ENCODE measurements at regions not wholly inside any gene's neighbourhood (a gene's known extent, or its start where the extent isn't known, plus 50 kb on each side); places are given as distances from the start of the nearest gene placed in this dataset.

DNA sequence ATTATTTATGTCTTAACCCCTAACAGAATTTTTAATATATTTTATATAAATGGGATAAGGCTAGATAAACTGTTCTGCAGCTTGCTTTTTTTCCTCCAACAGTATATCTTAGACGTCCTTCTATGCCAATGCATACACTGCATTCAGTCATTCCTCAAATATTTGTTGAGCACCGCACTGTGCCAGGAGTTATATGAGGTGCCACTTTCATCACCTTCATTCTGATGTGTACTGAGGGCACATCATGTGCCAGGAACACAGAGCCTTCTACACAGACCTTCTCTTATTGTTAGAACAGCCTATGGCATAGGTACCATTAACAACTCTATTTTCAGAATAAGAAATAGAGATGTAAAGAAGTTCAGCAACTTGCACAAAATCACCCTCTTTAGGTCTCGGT lies 570.1 kb downstream of the CDK5RAP2 start:
- H3K36me3 Mint-ChIP-seq, result peaks cover 2% of the 10 kb centered on the region
- no peak overlapping the region for H3K4me3 Mint-ChIP-seq
- H3K9me3 Mint-ChIP-seq, result no peaks in the 10 kb centered on the region
- no peaks in the 10 kb centered on the region for H3K4me1 Mint-ChIP-seq
- H3K27ac Mint-ChIP-seq, result no peak overlapping the region
- peaks cover 2% of the 10 kb centered on the region for H3K27me3 Mint-ChIP-seq

DNA sequence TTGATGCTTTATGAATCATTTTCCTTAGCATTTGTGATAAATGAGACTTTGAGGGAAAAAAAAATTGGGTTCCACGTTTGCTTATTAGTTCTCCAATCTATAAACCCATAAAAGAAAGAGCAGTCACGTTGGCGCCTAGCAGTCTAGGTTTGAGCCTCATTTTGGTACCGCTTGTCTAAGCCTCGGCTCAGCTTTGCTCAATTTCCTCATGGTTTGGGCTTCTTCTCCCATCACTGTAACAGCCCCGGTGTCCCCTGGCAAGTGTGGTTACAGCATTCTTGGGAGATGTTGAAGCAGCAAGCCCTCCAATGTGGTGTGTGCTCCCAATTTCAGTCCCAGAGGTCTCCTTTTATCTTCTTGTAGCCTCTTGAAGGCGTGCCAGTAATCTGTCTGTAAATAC lies 578.4 kb downstream of the CDK5RAP2 start:
- H3K4me3 Mint-ChIP-seq, result no peak overlapping the region
- H3K4me1 Mint-ChIP-seq, result no peaks in the 10 kb centered on the region
- H3K27me3 Mint-ChIP-seq, result no peaks in the 10 kb centered on the region
- no peaks in the 10 kb centered on the region for H3K9me3 Mint-ChIP-seq
- peak overlapping the region in 1 of 3 donors; percentile 35 for H3K27ac Mint-ChIP-seq
- H3K36me3 Mint-ChIP-seq, result peaks cover 2% of the 10 kb centered on the region

DNA sequence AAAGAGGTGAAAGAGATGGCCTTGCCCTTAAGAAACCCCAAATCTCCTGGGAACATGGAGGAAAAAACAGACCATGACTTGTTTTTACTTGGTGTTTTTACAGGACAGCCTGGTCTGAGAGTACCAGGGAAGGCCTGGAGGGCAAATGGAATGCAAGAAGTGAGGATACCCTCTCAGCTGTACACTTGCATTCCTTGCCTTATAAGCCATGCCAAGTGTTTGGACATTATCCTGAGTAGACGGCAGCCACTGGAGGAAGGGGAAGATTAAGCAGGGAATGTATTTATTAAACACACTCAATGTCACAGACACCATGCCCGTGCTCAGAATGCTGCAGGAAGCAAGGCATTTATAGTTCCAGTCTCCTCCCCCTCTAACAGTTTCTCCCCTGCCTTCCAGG lies 581.4 kb downstream of the CDK5RAP2 start:
- Mint-ChIP-seq H3K27ac (no peak overlapping the region), H3K4me3 (no peak overlapping the region), H3K36me3 (no peaks in the 10 kb centered on the region), H3K4me1 (no peaks in the 10 kb centered on the region), H3K27me3 (peaks cover 1% of the 10 kb centered on the region), H3K9me3 (no peaks in the 10 kb centered on the region)

DNA sequence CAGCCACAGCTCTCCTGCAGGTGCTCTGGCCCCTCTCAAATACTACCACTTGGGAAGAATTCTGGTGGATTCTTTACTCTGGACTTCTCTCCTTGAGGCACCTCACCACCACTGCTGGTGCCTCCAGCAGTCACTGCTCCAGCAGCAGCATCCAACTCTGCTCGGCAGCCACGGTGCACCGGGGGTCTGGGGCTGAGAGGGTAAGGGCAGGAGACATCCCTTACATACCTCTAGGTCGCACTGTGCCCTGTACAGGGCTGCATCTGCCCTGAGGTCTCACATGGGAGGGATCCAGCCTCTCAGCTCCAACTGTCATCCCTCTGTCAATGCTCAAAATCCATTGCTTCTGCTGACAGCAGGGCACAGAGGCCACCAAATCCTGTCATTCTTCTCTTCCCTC lies 588.2 kb downstream of the CDK5RAP2 start:
- Mint-ChIP-seq H3K36me3 (no peaks in the 10 kb centered on the region), H3K27ac (no peak overlapping the region), H3K4me3 (no peak overlapping the region), H3K27me3 (peaks cover 4% of the 10 kb centered on the region), H3K4me1 (no peaks in the 10 kb centered on the region), H3K9me3 (no peaks in the 10 kb centered on the region)

DNA sequence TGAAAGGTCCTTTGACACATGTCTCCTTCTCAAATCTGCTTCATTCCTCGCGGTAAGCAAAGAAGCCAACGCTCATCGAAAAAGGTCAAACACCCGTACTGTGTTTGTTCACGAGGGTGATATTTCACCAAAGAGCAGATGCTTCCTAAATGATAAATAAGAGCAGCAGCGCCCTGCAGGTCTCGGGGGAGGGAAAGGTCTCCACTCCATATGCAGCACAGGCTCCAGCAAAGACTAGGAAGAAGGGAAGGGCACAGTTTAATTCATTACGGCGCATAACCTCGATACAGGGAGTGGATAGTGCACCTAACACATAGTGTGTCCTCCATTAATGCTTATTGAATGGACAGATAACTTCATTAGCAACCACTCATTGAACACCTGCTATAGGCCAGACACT lies 593.3 kb downstream of the CDK5RAP2 start:
- no peaks in the 10 kb centered on the region for H3K4me1 Mint-ChIP-seq
- no peak overlapping the region for H3K4me3 Mint-ChIP-seq
- H3K36me3 Mint-ChIP-seq, result no peaks in the 10 kb centered on the region
- no peaks in the 10 kb centered on the region for H3K9me3 Mint-ChIP-seq
- H3K27me3 Mint-ChIP-seq, result peaks cover 2% of the 10 kb centered on the region
- H3K27ac Mint-ChIP-seq, result no peak overlapping the region

DNA sequence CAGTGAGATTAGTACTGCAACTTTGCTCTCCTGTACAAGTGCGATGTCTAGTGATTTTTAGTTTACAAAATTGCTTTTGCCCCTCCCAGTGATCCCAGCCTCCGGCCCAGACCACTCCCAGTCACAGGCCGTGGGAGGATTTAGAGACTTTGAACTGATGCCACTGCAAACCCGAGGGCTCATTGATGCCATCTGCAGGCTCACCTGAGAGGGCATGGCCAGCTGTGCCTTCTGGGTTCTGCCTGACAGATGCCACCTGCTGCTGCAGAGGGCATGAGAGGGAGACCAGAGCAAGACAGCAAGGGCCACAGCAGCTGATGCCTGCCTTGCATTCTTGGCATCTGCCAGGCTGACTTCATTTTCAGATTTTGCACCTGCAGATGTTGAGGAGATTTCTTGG lies 593.8 kb downstream of the CDK5RAP2 start:
- Mint-ChIP-seq H3K27me3 (peaks cover 2% of the 10 kb centered on the region), H3K27ac (no peak overlapping the region), H3K36me3 (no peaks in the 10 kb centered on the region), H3K4me3 (no peak overlapping the region), H3K9me3 (peaks cover 0 to 2% (median 0%) of the 10 kb centered on the region in 3 donors), H3K4me1 (no peaks in the 10 kb centered on the region)

DNA sequence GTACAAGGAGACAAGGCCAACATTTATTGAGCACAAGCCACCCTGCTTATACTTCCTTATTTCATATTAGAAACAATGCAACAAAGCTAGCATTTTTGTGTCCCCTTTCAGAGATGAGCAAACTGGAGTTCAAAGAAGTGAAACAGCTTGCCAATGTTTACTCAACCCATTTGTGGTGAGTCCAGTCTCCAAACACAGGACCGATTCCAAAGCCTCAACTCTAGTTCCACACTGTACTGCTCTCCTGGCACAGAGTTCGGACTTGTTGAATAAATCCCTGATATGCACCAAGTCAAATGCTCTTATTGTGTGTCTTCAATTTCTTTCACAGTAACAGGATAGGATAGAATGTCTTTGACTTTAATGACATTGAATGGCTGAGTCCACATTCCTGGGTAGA lies 604.8 kb upstream of the BRINP1 start:
- Mint-ChIP-seq H3K9me3 (peaks cover 0 to 3% (median 0%) of the 10 kb centered on the region in 3 donors), H3K27me3 (peaks cover 4% of the 10 kb centered on the region), H3K36me3 (no peaks in the 10 kb centered on the region), H3K4me1 (peaks cover 0 to under 1% (median 0%) of the 10 kb centered on the region in 3 donors), H3K27ac (no peak overlapping the region), H3K4me3 (no peak overlapping the region)

DNA sequence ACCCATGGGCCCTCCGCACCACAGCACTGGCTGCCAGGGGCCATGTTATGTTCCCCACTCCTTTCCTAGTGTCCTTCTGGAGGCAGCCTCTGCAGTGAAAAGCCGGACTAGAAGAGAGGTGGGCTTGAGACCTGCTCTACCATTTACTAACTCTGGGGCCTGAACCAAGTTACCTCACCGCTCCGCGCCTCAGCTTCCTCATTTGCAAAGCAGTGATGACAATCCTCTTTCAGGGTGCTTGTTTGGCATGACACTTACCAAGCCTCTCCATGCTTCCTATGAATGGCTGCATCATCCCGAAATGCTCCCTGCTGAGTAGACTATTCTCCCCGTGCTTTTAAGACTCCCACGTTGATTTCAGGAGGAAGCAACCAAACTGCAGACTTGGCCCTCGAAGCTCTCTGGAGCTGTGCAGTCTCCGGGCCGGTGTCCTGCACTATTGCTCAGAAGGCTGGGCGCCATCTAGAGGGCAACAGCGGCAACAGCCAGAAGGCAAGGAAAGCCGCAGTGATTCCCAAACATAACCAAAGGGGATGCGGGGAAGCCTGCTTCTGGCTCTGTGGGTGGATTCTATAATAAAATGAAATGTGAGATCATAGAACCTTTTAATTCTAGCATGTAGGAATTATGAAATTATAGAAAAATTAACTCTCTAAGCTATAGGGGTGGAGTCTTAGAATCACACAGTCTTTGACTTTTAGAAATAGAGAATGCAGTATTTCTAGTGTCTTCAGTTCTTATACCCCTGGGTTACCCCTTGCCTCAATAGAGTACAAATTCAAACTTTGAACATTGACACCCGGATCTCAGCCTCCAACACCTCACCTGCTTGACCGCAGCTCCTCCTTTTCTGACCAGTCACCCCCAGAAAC lies 599.8 kb upstream of the BRINP1 start:
- H3K9me3 Mint-ChIP-seq, result no peaks in the 10 kb centered on the region
- peaks cover 0 to 2% (median 0%) of the 10 kb centered on the region in 3 donors for H3K4me1 Mint-ChIP-seq
- H3K27me3 Mint-ChIP-seq, result peaks cover 7% of the 10 kb centered on the region
- H3K4me3 Mint-ChIP-seq, result peak overlapping the region in 1 of 4 donors; percentile 35
- H3K36me3 Mint-ChIP-seq, result no peaks in the 10 kb centered on the region
- no peak overlapping the region for H3K27ac Mint-ChIP-seq

DNA sequence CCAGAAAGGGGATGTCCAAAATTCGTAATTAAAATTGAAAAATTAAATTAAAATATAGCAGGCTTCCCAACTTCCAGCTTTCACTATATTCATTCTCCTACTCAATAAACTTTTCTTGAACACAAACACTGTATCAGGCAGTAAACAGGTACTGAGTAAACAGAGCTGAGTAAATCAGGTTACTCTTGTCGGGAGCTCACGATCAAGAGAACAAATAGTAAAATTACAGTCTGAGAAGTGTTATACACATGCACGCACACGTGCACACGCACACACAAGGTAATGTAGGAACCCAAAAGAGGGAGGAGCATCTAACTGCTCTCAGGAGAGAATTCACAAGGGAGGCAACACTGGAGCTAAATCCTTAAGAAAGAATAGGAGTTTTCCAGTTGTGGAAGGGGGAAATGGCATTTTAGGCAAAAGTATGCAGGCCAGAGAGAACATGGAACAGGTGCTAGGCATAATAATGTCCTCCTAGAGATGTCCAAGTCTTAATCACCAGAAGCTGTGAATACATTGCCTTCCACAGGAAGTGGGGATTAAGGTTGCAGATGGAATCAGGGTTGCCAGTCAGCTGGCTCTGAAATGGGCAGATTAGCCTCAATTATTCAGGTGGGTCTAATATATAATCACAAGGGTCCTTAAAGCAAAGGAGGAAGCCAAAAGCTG lies 598.8 kb upstream of the BRINP1 start:
- Mint-ChIP-seq H3K9me3 (no peaks in the 10 kb centered on the region), H3K27me3 (peaks cover 11% of the 10 kb centered on the region), H3K36me3 (no peaks in the 10 kb centered on the region)

DNA sequence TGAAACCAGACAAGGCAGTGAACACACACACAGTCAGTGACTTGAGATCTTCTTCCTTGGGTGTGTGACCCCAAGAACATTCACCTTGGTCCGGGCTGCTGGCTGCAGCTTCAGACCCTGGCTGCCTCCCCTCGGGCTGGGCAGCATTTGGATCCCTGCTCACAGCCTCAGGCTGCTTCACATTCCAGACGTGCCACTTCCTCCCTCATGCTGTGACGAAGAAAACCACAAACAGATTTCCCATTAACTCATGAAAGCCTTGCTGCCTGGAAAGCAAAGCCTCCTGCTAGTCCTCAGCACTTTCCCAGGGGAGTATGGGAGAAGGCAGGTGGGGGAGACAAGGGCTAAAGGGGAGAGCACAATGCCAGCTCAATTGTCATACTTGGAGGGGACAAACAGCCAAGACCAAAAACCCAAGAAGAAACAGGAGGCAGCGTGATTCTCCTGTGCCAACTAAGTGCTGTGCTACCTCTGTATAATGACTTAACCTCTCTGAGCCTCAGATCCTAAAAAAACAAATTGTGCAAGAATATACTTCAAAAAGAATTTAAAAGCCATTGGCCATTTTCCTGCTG lies 594.6 kb upstream of the BRINP1 start:
- Mint-ChIP-seq H3K9me3 (peaks cover 0 to 2% (median 0%) of the 10 kb centered on the region in 3 donors), H3K27ac (no peak overlapping the region), H3K4me1 (no peaks in the 10 kb centered on the region), H3K4me3 (no peak overlapping the region), H3K27me3 (peaks cover 12% of the 10 kb centered on the region), H3K36me3 (no peaks in the 10 kb centered on the region)

More for the DNA sequence above, 598.8 kb upstream of the BRINP1 start:
- Mint-ChIP-seq H3K4me1 (peaks cover 0 to 2% (median 0%) of the 10 kb centered on the region in 3 donors), H3K4me3 (no peak overlapping the region), H3K27ac (peak overlapping the region in 1 of 3 donors; percentile 7)

DNA sequence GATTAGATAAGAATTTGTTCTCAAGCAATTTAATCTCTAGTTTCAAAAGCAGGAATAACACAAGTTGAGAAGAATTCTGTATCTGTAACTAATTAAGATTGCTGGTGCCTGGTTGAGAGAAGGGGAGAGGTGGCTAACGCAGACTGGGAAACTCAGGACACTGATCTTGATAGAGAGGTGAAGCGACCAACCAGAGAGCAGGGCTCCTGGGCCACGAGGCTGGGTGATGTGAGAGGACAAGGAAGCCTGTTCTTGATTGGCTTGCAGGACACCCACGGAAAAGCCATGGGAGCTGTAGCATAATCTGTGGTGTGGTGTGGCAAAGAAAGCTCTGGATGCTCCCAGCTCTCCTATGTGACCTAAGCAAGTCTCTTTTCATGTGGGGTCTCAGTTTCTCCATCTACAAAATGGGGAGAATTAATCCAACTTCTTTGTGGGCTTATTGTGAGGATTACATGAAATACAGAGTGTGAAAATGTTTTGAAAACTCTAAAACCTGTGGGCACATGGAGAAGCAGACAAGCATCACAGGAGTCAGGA lies 594.1 kb upstream of the BRINP1 start:
- H3K27me3 Mint-ChIP-seq, result peaks cover 12% of the 10 kb centered on the region
- no peaks in the 10 kb centered on the region for H3K4me1 Mint-ChIP-seq
- no peak overlapping the region for H3K27ac Mint-ChIP-seq
- H3K9me3 Mint-ChIP-seq, result peaks cover 0 to 2% (median 0%) of the 10 kb centered on the region in 3 donors
- no peak overlapping the region for H3K4me3 Mint-ChIP-seq
- H3K36me3 Mint-ChIP-seq, result no peaks in the 10 kb centered on the region

DNA sequence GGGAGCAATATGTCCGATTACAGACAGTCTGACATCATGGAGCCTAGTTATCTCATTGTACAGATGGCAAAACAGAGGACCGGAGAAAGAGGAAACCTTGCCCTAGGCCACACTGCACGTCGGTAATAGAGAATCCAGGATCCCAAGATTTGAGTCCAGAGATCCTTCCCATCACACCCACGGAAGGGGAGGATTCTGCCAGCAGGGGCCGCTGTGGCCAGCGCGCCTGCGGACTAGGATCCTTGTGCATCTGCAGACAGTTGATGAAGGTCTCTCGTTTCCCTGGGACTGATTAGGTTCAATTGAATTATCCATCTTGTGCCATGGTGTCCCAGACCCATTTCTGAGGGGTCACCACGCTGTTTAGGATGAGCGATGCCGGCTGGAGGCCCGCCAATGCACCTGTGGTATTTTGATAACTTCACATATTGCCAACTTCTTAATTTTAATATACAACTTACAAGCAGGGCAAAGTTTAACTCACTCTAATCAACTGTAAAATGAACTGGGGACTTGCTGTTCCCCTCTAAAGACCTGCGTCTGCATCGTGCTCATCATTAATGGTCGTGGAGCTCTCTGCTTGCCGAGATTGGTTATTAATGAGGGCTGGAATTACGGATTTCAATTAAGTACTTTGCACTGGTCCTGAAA lies 592.7 kb upstream of the BRINP1 start:
- peaks cover 9% of the 10 kb centered on the region for H3K27me3 Mint-ChIP-seq
- peaks cover 2% of the 10 kb centered on the region for H3K36me3 Mint-ChIP-seq
- no peak overlapping the region for H3K4me3 Mint-ChIP-seq
- no peak overlapping the region for H3K27ac Mint-ChIP-seq
- no peaks in the 10 kb centered on the region for H3K4me1 Mint-ChIP-seq
- peaks cover 0 to 4% (median 0%) of the 10 kb centered on the region in 3 donors for H3K9me3 Mint-ChIP-seq

DNA sequence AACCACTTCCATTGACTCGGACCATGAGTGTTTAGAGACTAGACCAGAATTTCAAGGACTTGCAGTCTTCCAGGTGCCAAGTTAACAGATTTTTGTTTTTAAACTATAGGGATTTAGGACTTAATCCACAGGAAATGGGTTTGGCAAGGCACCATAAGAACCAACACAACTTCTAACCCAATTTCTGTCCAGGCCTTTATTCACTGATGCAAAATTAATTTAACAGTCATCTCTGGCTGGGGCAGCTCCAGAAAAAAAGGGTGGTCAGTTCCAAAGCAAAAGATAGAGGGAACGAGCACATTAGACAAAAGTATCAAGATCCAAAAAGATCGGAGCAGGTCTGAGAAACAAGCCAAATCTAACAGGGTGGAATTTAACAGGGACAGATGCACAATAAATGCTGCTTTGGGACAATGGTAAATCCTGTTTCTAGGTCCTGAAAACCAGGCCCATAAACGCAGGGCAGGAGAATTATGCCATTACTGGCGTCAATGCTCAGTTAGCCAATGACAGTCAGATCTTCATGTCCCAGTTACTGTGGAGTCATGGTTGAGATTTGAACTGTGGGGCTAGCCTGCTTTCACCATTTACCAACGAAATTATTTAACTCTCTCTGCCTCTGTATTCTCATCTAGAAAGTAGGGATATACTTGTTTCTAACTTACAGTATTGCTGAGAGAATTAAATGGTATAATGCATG lies 590.8 kb upstream of the BRINP1 start:
- Mint-ChIP-seq H3K4me1 (no peaks in the 10 kb centered on the region), H3K4me3 (no peak overlapping the region), H3K9me3 (peaks cover 0 to 4% (median 0%) of the 10 kb centered on the region in 3 donors), H3K36me3 (peaks cover 2% of the 10 kb centered on the region), H3K27ac (no peak overlapping the region), H3K27me3 (peaks cover 9% of the 10 kb centered on the region)

DNA sequence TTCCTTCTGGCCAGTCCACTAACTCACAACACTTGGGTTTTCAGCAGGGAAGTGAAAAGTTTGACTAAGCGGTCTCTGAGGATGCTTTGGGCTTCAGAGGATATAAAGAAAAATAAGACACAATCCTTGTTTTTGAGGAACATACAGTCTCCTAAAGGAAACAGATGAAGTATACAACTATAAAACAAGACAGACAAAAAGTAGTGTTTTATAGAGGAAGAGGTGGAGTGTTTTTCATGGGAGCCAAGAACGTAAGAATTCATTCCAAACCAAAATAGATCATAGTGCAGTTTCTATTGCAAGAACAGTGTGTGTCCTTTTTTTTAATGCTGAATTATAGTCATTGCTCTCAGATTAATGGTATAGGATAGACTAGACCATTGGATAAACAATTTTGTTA lies 586.9 kb upstream of the BRINP1 start:
- Mint-ChIP-seq H3K27me3 (peaks cover 2% of the 10 kb centered on the region), H3K4me3 (no peak overlapping the region), H3K27ac (no peak overlapping the region), H3K4me1 (no peaks in the 10 kb centered on the region), H3K36me3 (peaks cover 2% of the 10 kb centered on the region), H3K9me3 (peaks cover 0 to 2% (median 2%) of the 10 kb centered on the region in 3 donors)

All from IgD-negative memory B cell (primary cell).